ENCODE measurements at regions not wholly inside any gene's neighbourhood (a gene's known extent, or its start where the extent isn't known, plus 50 kb on each side); places are given as distances from the start of the nearest gene placed in this dataset.
A peak's percentile ranks its signal among the peaks of the same experiment; 100 is the strongest.

DNA sequence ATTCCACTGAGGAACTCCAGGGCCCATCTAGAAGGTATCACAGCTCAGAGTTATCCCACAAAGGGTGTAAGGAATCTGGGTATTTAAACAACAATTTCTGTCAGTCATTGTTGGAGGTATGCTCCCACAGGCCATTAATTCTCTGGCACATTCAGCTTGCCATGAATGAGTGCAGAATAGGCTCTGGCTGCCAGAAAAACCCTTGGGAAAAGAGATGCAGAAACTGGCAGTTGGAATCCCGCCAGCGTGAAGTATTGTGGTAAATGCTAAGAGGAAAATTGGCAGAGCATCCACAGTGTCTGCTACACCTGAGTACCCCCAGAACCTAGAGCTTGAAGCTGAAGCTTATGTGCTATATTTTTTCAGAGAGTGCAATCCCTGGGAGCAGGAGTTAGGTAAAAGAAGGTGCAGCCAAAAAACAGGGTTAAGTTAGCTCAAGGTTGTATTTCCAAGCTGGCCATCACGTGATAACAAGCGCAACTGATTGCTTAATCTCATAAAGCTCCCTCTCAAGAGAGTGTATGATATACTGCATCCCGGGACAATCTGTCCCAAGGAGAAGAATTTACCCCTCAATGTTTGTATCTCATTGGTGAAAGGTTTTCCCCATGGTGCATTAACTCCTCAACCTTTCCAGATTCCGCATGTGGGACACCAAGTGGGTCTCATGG is 94.2 kb upstream of the ACP3 start:
- H3K9me3 ChIP-seq, result no peaks in the 10 kb centered on the region
- no peaks in the 10 kb centered on the region for H3K4me1 ChIP-seq
- WGBS, 2 donors (ENCODE audit: low coverage in 1 of 2), result 69 to 82% methylated on average over 2 to 6 of the region's 6 CpGs
- DNase-seq, result no peak
- no peak overlapping the region for H3K27ac ChIP-seq
- no peak overlapping the region for H3K4me3 ChIP-seq
- intact Hi-C loops (cut with DNase I; ENCODE audit: low total_unique reads) (no loop called here), in situ Hi-C loops (cut with MboI; ENCODE audit: low pct_ligation_motif_present in 1 of 4, low pct_unique_long_range_greater_than_20kb in 1 of 4, low sequenced_read_pairs in 3 of 4) (no loop called here)
- H3K36me3 ChIP-seq, result no peaks in the 10 kb centered on the region
- H3K27me3 ChIP-seq, result no peaks in the 10 kb centered on the region
- no peak for TF ChIP-seq EP300 (IDR thresholded peaks at IDR 0.05; ENCODE audit: low read depth)
- TF ChIP-seq, protein P1, sequence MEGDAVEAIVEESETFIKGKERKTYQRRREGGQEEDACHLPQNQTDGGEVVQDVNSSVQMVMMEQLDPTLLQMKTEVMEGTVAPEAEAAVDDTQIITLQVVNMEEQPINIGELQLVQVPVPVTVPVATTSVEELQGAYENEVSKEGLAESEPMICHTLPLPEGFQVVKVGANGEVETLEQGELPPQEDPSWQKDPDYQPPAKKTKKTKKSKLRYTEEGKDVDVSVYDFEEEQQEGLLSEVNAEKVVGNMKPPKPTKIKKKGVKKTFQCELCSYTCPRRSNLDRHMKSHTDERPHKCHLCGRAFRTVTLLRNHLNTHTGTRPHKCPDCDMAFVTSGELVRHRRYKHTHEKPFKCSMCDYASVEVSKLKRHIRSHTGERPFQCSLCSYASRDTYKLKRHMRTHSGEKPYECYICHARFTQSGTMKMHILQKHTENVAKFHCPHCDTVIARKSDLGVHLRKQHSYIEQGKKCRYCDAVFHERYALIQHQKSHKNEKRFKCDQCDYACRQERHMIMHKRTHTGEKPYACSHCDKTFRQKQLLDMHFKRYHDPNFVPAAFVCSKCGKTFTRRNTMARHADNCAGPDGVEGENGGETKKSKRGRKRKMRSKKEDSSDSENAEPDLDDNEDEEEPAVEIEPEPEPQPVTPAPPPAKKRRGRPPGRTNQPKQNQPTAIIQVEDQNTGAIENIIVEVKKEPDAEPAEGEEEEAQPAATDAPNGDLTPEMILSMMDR (IDR thresholded peaks at IDR 0.05), result no peak
- TF ChIP-seq POLR2A (IDR thresholded peaks at IDR 0.05), result no peak

DNA sequence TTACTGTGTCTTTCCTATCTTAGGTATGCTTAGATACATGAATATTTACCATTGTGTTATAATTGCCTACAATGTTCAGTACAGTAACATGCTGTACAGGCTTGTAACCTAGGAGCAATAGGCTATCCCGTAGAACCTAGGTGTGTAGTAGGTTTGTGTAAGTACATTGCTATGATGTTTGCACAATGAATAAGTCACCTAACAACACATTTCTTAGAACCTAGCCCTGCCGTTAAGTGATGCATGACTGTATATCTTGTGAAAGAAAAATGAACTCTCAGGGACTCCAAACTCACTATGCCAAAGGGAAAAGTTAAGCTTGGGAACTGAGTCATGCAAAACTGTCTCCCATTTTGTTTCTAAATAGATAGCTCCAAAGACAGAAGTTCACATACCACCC is 91.5 kb upstream of the ACP3 start:
- Histone ChIP-seq H3K4me1 (no peaks in the 10 kb centered on the region), H3K27ac (peak overlapping the region in 1 of 4 donors; percentile 25), H3K27me3 (no peaks in the 10 kb centered on the region), H3K9me3 (no peaks in the 10 kb centered on the region), H3K4me3 (no peak overlapping the region), H3K36me3 (no peaks in the 10 kb centered on the region)
- TF ChIP-seq POLR2AphosphoS5 (IDR thresholded peaks at IDR 0.05) (peak in 1 of 3 donors; percentile 39), POLR2A (IDR thresholded peaks at IDR 0.05) (no peak)
- intact Hi-C loops (cut with DNase I; ENCODE audit: low total_unique reads), result no loop called here
- in situ Hi-C loops (cut with MboI; ENCODE audit: low pct_ligation_motif_present in 1 of 4, low pct_unique_long_range_greater_than_20kb in 1 of 4, low sequenced_read_pairs in 3 of 4), result no loop called here
- DNase-seq, result no peak
- WGBS, 2 donors (ENCODE audit: low coverage in 1 of 2), result 43% methylated on average over 2 of the region's 2 CpGs; no CpG with 5 or more reads in 1 of the 2 donors

DNA sequence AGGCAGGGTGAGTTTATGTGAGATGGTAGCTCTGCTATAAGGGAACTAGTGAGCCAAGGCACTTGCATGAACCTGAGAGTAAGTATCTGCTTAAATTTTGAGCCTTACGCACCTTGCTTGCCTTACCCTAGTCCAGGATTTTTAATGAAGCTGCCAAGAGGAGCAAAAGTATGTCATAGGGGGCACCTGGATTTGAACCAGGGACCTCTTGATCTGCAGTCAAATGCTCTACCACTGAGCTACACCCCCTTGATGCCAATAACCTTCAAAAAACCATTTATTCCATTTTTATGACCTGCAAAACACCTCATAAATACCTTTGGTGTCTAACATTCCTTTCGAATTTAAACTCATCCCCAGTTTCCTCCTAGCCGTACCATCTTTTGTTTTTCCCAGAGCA is 88.3 kb upstream of the ACP3 start:
- Histone ChIP-seq H3K27me3 (no peaks in the 10 kb centered on the region), H3K36me3 (no peaks in the 10 kb centered on the region), H3K4me1 (peaks cover 0 to 8% (median 0%) of the 10 kb centered on the region in 4 donors), H3K9me3 (no peaks in the 10 kb centered on the region), H3K27ac (no peak overlapping the region), H3K4me3 (no peak overlapping the region)
- DNase-seq, result no peak
- TF ChIP-seq, protein P1 (IDR thresholded peaks at IDR 0.05), result no peak
- TF ChIP-seq EP300 (IDR thresholded peaks at IDR 0.05; ENCODE audit: low read depth), result no peak
- WGBS, 2 donors (ENCODE audit: low coverage in 1 of 2), result 39 to 47% methylated on average over 3 of the region's 3 CpGs
- in situ Hi-C loops (cut with MboI; ENCODE audit: low pct_ligation_motif_present in 1 of 4, low pct_unique_long_range_greater_than_20kb in 1 of 4, low sequenced_read_pairs in 3 of 4) (no loop called here), intact Hi-C loops (cut with DNase I; ENCODE audit: low total_unique reads) (no loop called here)

DNA sequence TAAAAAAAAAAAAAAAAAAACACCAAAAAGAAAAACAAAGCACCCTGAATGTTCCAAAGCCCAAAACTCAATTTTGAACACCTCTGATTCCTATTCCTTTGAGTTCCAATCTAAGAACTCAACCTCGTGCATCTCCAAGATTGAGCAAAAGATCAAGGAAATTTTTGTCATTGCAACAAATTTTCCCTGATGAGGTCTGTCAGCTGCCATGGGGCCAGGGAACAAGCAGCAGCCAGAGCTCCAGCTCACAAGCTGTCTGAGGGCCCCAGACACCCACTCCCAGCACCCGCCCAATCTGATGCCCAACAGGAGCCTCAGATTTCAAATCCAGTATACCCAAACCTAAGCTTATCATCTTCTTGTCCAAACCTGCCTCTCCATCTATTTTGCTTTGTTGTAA is 87.6 kb upstream of the ACP3 start:
- in situ Hi-C loops (cut with MboI; ENCODE audit: low pct_ligation_motif_present in 1 of 4, low pct_unique_long_range_greater_than_20kb in 1 of 4, low sequenced_read_pairs in 3 of 4), result no loop called here

More for the DNA sequence above, 87.6 kb upstream of the ACP3 start:
- 70 to 74% methylated on average over 2 of the region's 2 CpGs for WGBS, 2 donors (ENCODE audit: low coverage in 1 of 2)
- Histone ChIP-seq H3K9me3 (no peaks in the 10 kb centered on the region), H3K27ac (no peak overlapping the region), H3K27me3 (no peaks in the 10 kb centered on the region), H3K4me1 (peaks cover 0 to 8% (median 0%) of the 10 kb centered on the region in 4 donors), H3K36me3 (no peaks in the 10 kb centered on the region), H3K4me3 (no peak overlapping the region)
- intact Hi-C loops (cut with DNase I; ENCODE audit: low total_unique reads), result no loop called here
- no peak for DNase-seq
- TF ChIP-seq POLR2A (IDR thresholded peaks at IDR 0.05) (no peak), POLR2AphosphoS5 (IDR thresholded peaks at IDR 0.05) (no peak), EP300 (IDR thresholded peaks at IDR 0.05; ENCODE audit: low read depth) (no peak)
- TF ChIP-seq, protein P1 (IDR thresholded peaks at IDR 0.05), result no peak
